Posterior cingulate gyrus (tissue), 11 donors: ENCODE measurements at regions not wholly inside any gene's neighbourhood (a gene's known extent, or its start where the extent isn't known, plus 50 kb on each side); places are given as distances from the start of the nearest gene placed in this dataset.

Experiments
- DNase-seq, 10 donors: peaks; one replicate each; pipeline versions ENCODE4 v3.0.0 to v3.0.0-alpha.2; 2020 to 2021; ENCODE audit warnings: mixed read lengths in 3 of 10
- intact Hi-C: fragments of 100-400 bp; cut with DNase I; formaldehyde crosslinking; loops from one replicate; pipeline ENCODE4 v1.15.1; 2023

DNA sequence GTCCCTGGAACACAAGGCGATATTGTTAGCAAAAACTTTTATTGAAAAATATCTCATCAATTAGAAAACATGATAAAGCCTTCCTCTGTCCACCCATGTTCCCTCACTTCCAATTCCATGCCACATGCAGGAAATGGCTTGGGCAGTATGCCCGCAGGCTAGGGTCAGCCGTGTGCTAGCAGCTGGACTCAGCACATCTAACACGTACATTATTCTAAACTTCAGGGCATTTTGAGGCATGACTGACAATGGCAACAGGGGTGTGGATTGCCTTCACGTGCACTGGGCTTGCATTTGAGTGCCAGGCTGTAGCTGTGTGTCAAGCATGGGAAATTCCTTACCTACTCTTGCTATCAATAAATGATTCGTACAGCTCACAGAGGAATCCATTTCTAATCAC, 642.1 kb downstream of the INHBA start:
- intact Hi-C loops: no loop called here
- no peak for DNase-seq

DNA sequence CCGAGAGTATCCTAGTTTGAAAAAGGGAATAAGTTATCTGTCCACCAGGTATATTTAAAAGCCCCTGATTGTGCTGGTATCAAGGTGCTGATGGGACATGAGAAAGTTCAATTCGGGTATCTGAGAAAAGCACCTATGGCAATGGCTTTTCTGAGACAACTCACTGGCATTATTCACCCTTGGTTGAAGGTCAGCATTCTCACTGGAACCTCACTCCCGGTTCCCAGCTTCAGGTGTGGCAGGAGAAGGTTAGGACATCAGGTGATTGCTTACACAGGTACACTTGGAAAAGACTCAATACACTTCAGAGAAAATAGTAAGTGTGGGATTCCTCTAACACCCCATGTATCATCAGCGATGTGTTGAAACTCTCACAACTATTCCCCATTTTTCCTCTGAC, 643.1 kb downstream of the INHBA start:
- no peak for DNase-seq
- intact Hi-C loops: no loop called here

DNA sequence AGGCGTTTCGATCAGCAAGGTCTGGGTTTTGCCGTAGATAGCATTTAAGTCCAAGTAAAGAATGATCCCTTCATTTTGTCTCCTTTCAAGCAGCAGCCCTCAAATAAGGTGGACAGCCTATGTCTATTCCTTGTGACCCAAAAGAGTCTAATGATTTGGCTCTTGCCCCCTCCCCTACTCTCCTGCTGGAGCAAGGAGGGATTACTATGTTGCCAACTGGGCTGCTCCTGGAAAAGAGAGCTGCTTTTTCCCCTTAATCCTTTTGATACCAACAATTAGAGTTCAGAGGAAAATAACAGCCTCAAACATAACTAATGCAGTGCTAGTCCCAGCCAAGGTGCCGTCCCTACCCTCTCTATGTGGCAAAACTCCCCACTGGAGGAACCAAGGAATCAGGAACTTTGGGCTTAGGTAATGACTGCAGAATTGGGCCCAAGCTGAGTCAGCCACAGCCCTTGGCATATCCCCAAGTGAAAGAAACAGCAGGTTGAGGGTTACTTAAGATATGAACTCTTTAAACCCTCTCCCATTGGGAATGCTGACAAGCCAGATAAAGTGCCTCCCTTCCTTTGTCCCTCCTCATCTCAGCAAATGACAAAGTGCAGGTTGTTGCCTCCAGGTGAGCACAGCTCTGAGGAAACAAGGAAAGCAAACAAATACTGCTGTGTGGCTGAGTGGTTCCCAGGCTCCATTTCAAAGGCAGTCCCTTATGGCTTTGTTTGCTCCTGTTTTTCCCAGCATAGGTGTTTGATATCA, 643.7 kb downstream of the INHBA start:
- DNase-seq: no peak
- intact Hi-C loops: no loop called here

DNA sequence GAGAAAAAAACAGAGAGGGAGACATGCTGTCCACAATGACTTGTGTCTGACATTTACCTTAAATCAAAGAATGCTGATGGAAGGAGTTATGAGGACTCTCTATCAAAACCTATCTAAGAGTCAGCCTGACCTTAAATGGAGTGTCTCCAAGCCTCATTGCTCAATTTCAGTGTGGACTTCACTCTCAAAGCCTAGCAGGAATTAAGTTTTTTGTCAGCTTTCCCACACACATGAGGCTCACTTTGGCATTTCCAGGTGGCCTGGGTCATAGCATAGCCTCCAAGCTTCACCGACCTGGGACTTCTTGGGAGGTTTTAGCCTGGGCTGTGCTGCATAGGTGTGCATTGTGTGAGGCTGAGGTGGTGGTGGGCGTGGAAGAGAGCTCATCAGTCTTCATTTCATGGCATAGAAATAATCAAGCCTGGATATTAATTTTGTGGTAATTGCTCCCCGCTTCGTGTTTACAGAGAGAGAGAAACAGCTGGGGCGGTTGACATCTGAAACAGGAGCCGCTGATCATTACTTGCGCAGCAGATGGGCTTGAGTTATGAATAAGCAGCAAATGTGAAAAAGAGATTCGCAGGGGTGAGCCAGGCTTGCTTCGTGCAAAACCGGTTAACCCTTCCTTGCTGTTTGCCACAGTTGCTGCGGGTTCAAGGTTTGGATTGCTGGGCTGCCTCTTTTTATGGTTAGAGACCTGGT, 647.8 kb downstream of the INHBA start:
- intact Hi-C loops: no loop called here
- DNase-seq: peak in 1 of 10 donors; percentile 64

DNA sequence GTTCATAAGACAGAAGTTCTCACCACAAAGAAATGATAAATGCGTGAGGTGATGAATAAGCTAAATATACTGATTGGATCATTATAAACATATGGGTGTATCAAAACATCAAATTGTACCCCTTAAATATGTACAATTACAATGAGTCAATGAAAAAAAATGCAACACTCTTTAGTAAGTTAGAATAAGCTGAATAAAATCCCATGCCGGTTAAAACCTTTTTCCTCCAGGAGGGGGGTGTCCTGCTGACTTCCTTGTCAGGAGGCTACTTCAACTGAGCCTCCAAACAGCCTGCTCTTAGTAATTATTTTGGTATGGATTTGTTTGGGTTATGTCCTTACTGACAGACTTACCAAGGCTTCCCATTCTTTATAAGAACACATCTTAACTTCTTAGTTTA, 649.1 kb downstream of the INHBA start:
- intact Hi-C loops: no loop called here

DNA sequence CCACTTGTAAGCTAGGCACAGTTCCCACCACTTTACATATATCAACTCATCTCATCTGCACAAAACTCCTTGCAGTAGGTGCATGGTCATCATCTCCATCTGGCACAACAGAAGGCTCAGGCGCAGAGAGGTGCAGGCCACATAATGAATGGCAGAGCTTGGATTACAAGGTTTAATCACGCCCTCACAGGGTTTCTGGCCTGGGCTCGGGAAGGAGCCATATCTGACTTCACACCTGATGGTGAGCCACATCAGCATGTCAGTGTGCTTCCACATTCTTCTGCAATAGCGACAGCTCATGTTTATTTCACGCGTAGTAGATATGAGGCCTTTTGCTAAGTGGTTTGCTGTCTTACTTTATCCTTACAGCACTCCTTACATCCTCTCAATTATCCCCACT, 650.2 kb downstream of the INHBA start:
- intact Hi-C loops: no loop called here
- peak in 1 of 10 donors; percentile 71 for DNase-seq

More for the DNA sequence above, 649.1 kb downstream of the INHBA start:
- no peak for DNase-seq

DNA sequence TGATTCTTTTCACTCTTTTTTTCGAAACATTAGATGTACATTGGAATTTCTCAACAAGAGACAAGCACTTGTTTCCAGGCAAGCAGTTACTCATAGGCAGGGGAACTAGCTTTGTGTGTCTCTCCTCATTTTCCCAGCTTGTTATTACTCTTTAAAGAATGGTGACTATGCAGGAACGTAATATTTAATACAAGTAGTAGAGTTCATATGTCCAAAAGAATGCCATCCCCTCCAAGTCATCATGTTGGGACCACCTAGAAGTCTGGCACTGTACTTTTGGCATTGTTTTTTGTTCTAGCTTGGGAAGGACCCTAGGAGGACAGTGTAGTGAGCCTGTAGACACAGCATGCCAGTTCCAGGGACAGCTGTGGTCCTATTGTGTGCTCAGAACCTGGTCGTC, 650.7 kb downstream of the INHBA start:
- intact Hi-C loops: no loop called here
- DNase-seq: no peak

DNA sequence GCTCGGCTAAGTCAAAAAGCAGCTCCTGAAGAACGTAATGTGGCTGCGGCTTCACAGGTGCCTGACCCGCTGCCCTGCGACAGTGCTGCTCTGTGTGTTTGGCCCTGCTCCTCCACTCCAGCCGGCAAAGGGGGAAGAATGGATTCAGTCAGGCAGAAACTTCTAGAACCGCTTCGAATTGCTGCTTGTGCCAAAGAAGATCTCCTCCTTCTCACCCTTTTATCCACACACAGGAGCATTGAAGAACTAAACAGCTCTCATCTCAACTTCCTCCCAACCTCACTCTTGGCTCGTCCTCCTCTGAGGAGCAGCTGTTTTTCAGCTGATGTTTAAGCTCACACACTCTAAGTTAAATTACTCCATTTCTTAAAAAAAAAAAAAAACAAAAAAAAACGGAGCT, 651.4 kb downstream of the INHBA start:
- intact Hi-C loops: no loop called here

DNA sequence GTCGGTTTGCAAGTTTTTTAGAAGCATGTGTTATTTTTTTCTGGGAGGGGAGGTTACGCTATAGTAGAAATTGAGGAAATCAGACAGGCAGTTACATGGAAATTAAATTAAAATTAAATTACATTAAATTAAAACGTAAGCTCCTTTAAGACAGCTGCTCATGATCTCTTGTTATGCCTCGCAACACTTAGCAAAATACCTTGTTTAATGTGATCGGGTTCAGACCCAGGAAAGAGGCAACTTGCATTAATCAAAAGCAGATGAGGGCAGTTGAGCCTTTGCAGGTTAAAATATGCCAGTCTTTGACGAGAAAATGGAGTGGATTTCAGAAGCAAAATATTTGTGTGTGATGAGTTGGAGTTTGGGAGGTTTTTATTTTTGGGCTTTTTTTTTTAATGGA, 651.8 kb downstream of the INHBA start:
- DNase-seq: no peak
- intact Hi-C loops: no loop called here

More for the DNA sequence above, 651.4 kb downstream of the INHBA start:
- DNase-seq: no peak

DNA sequence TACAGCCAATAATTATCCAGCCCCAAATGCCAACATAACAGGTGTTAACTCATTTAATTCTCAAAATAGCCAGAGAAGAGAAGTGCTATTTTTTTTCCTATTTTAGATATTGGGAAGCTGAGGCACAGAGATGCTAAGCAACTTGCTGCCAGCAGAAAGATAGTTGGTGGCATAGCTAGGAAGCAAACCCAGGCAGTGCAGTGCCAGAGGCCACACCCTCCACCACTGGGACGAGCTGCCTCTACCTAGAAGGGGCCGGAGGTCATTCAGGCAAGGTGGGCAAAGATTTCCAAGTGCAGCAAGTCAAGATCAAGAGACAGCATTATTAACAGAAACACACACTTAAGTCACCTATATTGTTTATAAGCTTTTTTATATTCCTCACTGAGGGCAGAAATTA, 654.1 kb downstream of the INHBA start:
- intact Hi-C loops: no loop called here
- DNase-seq: peak in 1 of 10 donors; percentile 68

DNA sequence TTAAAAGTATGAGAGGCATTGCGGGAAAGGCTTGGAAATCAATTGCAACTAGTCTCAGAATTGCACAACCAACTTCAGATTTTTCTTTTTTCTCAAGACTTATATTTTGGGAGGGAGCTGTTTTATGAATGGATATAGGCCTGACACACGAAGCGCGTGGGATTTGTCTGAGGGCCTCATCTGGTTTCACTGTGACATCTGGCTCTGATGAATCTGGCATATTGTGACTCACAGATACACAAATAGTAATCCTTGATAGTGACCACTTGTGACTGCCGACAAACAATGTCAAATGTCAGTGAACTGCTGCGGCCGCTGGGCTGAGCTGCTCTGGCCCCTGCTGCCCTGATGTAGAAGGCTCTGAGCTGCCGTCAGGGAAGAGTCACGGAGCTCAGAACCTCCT, 655.1 kb downstream of the INHBA start:
- DNase-seq: no peak
- intact Hi-C loops: no loop called here

DNA sequence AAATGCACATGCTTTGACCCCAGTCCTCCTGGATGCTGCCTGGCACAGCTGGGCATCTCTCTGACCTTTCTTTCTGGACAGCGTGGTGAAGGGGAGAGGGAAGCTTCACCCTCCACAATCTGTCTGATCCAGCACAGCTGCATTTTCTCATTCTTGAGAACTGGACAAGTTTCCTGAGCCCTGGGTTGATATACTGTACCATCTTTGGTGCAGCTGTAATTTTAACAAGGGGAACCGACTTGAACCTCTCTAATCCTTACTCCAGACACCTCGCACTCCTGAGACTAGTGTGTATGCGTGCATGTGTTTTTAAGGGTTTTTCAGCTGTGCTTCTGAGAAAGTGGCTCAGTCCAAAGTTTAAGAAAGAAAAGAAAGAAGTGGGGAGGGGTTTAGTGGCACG, 655.7 kb downstream of the INHBA start:
- intact Hi-C loops: no loop called here
- no peak for DNase-seq

DNA sequence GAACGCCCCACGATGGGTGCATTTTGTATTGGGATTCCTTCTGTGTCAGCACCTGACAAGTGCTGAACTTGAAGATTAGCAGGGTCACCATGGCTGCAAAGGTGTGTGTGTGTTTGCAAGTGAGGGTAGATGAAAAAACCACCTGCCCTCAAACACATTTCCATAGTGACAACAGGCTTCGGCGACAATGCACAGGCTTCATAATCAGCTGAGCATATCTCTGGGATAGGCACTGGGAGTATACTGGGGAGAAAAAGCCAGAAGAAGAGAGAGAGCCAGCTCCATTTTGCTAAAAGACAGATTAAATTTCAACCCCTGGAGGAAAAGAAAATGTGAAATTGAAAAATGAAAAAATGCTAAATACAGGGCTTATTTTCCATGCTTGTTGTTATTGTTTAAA, 656.1 kb downstream of the INHBA start:
- intact Hi-C loops: no loop called here
- no peak for DNase-seq

DNA sequence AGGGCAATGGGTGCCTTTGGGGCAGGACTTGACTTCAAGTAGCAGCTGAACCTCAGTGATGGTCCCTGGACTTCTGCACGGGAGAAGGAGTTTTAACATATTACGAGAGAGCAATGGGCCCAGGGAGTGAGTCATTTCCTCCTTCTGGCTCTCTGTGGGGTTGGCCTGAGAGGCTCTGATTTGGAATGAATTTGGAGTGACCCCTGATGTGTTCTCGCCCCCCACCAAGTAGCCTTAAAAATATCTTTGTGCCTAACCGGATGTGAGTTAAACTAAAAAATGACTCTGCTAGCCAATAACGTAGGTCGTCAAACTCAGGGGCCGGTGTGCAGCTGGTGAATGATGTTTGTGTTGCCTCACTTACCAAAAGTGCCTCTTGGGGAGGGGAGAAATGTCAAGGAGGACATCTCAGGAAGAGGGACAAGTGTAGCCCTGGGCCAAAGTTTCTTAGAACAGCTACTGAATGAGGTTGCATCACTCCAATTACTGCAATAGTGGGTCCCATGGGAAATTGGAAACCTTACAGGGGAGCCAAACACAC, 656.6 kb downstream of the INHBA start:
- peak in 1 of 10 donors; percentile 53 for DNase-seq
- intact Hi-C loops: no loop called here

DNA sequence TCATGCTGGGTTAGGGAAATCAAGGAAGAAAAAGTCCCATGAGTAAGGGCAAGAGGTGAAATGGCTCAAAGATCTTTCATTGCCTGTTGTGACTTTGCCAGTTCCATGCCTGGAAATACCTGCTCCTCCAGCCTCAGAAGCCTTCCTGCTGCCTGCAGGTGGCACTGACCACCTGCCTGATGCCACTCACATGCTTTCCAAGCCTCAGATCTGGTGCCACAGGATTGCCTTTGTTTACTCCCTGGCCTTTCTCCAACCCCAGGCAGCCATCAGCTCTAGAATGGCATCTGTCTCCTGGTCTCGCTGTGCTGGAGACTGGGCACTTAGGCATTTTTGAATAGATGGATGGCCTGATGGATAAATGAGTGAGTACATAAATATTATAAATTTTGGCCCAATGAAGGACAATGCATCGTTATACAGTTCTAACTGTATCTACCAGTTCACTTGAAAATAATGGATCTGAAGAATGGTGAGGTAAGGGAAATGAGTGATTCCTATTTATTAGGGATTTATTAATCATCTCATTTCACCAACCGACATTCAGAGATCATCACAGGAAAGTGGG, 657.2 kb downstream of the INHBA start:
- DNase-seq: no peak
- intact Hi-C loops: no loop called here

DNA sequence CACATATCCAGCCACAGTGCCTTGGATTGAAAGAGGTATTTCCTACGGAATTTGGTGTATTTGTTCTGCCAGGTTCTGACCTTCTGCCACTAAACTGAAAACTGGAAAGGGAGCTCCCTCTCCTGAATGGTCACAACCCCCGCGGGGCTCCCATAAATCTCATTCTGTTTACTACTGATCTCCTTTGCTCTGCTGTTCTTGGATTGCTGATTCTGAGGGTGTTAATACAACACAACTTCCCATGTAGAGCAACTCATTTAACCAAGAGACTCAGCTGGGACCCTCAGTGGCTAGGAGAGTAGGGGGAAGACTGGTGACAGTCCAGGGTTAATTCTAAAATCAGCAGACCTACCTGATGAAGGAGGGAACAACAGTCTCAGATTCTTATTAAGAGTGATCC, 662.9 kb downstream of the INHBA start:
- DNase-seq: no peak
- intact Hi-C loops: no loop called here

DNA sequence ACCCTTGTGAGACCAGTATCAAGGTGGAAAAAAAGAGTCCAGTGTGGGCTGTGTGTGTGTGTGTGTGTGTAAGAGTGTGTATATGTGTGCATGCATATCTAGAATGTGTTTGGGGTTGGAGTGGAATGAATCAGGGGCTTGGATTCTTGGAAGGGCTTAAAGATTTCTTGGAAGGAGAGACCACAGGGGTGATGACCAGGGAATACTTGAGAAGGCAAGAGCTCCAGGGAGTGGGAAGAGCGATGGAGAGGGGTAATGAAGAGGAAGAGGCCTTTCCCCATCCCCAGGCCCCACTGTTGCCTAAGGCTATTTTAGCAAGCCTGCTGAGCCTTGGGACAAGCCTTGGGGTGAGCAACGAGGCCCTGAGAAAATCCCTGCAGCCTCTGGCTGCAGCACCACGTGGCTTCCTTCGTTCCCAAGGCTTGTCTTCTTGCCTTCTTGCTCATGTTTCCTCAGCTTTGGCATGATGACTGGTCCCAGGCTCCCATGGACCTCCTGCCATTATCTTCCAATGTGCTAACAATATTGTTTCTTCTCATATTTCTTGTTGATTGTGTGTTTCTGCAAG, 663.4 kb downstream of the INHBA start:
- DNase-seq: no peak
- intact Hi-C loops: no loop called here

DNA sequence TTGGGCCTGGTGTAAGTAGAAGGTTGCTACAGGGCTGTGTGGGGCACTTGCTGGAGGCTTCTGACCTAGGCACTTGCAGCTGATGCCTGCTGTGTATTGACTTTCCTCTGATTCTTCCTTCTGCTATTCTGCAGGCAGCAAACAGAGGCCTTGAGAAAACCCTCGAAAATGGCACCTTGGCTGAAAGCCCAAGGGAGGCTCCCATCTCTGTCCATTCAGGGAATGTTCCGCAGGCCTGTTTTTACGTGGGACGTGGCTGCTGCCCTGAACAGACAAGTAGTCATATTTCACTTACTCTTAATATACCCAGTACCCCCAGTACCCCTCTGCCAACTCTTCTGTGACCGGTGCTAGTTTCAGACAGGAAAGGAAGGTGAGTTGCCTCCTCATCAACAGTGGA, 664.7 kb downstream of the INHBA start:
- no peak for DNase-seq
- intact Hi-C loops: no loop called here

DNA sequence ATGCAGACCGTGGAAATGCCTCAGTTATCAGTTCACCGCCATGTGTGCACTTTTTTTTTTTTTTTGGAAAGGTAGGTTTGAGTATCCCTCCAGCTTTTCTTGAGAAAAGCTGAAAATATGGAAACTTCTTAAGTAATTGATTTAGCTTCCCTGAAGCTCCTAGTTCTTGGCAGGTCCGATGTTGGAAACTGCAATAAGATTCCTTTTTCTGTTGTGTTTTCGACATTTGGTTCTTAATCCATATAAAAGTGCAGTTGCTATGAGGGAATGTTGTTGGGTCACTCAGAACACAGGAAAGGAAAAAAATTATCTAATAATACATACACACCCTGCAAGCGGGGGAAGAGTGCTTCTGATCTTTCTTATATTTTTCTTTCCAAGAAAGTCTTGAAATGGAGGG, 665.2 kb downstream of the INHBA start:
- no peak for DNase-seq
- intact Hi-C loops: no loop called here

DNA sequence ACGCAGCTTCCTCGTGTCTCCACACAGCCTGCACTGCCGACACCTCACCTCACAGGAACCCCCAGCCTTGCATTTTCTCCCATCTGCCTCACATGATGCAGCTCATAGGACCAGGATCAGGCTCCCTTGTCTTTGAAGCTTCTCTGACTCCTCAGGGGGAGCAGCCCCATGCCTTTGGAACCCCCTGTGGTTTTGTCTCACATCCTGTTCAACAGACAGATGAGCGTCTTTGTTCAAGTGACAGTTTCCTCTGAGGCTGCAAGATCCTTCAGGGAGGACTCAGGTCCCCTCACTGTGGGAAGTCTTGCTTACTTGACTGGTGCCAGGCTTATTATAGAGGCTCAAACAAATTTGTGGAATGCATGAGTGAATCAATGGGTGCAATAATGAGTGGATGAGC, 667.1 kb downstream of the INHBA start:
- no peak for DNase-seq
- intact Hi-C loops: no loop called here

DNA sequence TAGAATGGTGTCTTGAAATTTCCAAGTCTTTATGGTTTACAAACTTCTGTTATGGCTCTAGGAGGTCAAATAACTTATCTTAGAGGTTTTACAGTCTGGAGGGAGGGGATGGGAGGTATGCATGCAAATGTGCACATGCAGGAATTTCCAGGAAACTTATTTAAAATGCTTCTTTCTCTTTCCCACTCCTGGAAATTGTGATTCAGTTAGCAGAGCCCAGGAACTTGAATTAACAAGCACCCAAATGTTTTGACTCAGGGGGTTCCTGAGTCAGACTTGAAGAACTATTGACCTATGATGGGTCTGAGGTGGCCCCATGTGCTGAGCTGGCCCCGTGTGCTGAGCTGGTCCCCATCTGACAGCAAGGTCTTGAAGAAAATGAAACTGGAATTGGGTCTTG, 669.4 kb downstream of the INHBA start:
- intact Hi-C loops: no loop called here
- DNase-seq: no peak
